GM13977 (cell line): ENCODE measurements at regions not wholly inside any gene's neighbourhood (a gene's known extent, or its start where the extent isn't known, plus 50 kb on each side); places are given as distances from the start of the nearest gene placed in this dataset.

Experiments used
- DNase-seq: peaks from one replicate; pipeline ENCODE4 v3.0.0; 2012; ENCODE audit warnings: low spot score
- CTCF ChIP-seq: IDR thresholded peaks from 2 replicates; pipeline ENCODE4 v1.5.1; 2012; ENCODE audit warnings: mild to moderate bottlenecking, control low read depth; ENCODE audit not compliant: insufficient read depth; ENCODE audit errors: extremely low read depth, missing control alignments
- in situ Hi-C: fragments of 300-500 bp; cut with MboI; formaldehyde crosslinking; loops from one replicate; pipeline ENCODE4 v1.12.0; 2022; ENCODE audit warnings: low sequenced_read_pairs, low pct_unique_long_range_greater_than_20kb, mixed read lengths, inconsistent platforms; ENCODE audit not compliant: unreplicated experiment

GRCh38 chr3:118277814-118278213 lies 756.8 kb downstream of the IGSF11 start:
- DNase-seq: no peak
- TF ChIP-seq CTCF: no peak
- in situ Hi-C loops: no loop called here

GRCh38 chr3:118292841-118293240 lies 741.8 kb downstream of the IGSF11 start:
- no peak for DNase-seq
- in situ Hi-C loops: no loop called here
- no peak for TF ChIP-seq CTCF

GRCh38 chr3:118298133-118298532 lies 736.5 kb downstream of the IGSF11 start:
- in situ Hi-C loops: no loop called here
- TF ChIP-seq CTCF: no peak
- DNase-seq: no peak

GRCh38 chr3:118304557-118304956 lies 730.1 kb downstream of the IGSF11 start:
- DNase-seq: no peak
- in situ Hi-C loops: no loop called here
- no peak for TF ChIP-seq CTCF

- no peak for DNase-seq
- in situ Hi-C loops: no loop called here
- no peak for TF ChIP-seq CTCF
These were observed 701.9 kb downstream of the IGSF11 start for GRCh38 chr3:118332699-118333098.

GRCh38 chr3:118337649-118338048 lies 697.0 kb downstream of the IGSF11 start:
- TF ChIP-seq CTCF: no peak
- in situ Hi-C loops: no loop called here
- no peak for DNase-seq

GRCh38 chr3:118347396-118348168 lies 687.1 kb downstream of the IGSF11 start:
- in situ Hi-C loops: no loop called here
- TF ChIP-seq CTCF: no peak
- no peak for DNase-seq
